Skeletal muscle satellite cell (primary cell): ENCODE measurements at regions not wholly inside any gene's neighbourhood (a gene's known extent, or its start where the extent isn't known, plus 50 kb on each side); places are given as distances from the start of the nearest gene placed in this dataset.
"Not testable (repeated sequence)": the region's sequence is repeated elsewhere in the genome, so short reads cannot be mapped to it uniquely, and the experiment has no call there.

ENCODE experiments used
- H3K27me3 ChIP-seq: 2 replicates; pipeline ENCODE4 v1.7.0; 2013; ENCODE audit warnings: low read length; ENCODE audit not compliant: control insufficient read depth, insufficient read depth
- H3K36me3 ChIP-seq: 2 replicates; pipeline ENCODE4 v1.7.0; 2013; ENCODE audit warnings: mild to moderate bottlenecking, control low read depth, low read length; ENCODE audit not compliant: insufficient read depth
- H3K4me1 ChIP-seq: 2 replicates; pipeline ENCODE4 v1.7.0; 2013; ENCODE audit warnings: low read length; ENCODE audit not compliant: control insufficient read depth, insufficient read depth
- H3K4me2 ChIP-seq: 2 replicates; pipeline ENCODE4 v1.7.0; 2013; ENCODE audit warnings: mild to moderate bottlenecking, low read length
- H3K4me3 ChIP-seq: 2 replicates; pipeline ENCODE4 v1.7.0; 2013; ENCODE audit warnings: low read length
- H3K9ac ChIP-seq: 2 replicates; pipeline ENCODE4 v1.7.0; 2013; ENCODE audit warnings: mild to moderate bottlenecking, low read depth, low read length, moderate library complexity
- H3K9me3 ChIP-seq: replicated peaks from 2 replicates; pipeline ENCODE4 v1.7.0; 2013; ENCODE audit warnings: mild to moderate bottlenecking, control low read depth, low read length

DNA sequence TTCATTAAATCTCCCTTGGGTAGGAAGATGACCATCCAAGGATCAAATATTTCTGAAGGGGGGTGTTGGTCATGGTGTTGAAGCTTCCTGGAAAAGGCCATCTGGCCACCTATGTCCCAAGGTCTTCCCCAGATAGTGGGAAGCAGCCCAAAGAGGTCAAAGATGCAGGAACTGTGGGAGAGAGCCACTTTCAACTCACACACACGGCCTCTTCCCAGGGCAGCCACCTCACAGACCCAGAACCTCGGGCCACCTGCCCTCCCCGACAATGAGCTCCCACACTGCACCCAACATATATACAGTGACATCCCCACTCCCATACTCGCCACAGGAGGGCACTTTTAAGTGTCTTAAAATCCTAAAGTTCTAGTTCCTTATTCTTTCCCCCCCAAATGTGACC is 164.5 kb upstream of the ETV3 start:
- peaks cover 11% of the 10 kb centered on the region for H3K27me3 ChIP-seq
- H3K4me3 ChIP-seq, result no peak overlapping the region
- no peaks in the 10 kb centered on the region for H3K4me1 ChIP-seq
- H3K9ac ChIP-seq, result no peak overlapping the region
- H3K4me2 ChIP-seq, result no peak overlapping the region
- no peaks in the 10 kb centered on the region for H3K9me3 ChIP-seq
- no peaks in the 10 kb centered on the region for H3K36me3 ChIP-seq

DNA sequence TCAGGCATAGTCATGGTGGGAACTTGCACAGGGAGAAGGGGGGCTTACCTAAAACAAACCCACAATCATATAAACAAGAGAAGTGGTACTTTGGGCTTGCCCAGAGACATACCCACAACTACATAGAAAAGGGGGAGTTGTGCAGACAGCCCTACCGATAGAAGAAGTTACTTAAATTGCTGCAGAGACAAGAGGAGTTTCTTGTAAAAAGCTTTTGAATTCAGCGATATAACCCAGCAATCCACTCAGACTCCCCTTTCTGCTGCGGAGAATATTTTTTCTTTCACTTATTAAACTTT is 164.0 kb upstream of the ETV3 start:
- Histone ChIP-seq H3K9ac (no peak overlapping the region), H3K4me2 (no peak overlapping the region), H3K4me1 (no peaks in the 10 kb centered on the region), H3K4me3 (no peak overlapping the region), H3K9me3 (no peaks in the 10 kb centered on the region), H3K27me3 (peaks cover 6% of the 10 kb centered on the region), H3K36me3 (no peaks in the 10 kb centered on the region)

DNA sequence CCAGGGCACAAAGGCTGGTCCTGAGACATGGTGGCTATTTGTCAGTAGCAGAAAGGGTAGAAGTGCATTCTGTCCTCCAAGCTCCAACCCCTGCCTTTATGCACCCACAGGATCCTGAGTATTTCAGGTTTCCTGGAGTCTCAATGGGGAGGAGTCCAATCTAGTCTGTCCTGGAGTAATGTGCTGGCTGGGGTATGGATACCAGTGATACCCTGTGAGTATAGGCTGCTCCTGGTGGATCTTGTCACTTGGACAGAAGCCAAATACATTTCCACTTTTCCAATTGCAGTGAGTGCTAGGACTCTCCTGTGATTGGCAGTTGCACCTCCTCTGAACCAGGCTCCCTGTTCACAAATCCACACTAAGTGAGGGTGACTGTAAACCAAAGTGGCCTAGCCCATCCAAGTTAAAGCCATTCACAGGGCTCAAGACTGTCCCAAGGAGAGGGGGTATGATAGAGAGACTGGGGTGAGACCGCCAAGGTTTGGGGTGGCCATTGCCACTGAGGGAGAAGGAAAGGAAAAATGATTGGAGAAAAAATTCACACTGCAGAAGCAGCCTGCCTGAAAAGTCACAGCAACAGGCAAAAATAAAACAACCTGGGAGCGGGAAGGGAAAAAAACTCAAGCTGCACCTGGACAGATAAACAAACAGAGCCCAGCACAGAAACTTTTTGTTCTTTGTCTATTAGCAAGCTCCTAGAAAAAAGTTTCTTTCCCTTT is 163.4 kb upstream of the ETV3 start:
- Histone ChIP-seq H3K4me1 (no peaks in the 10 kb centered on the region), H3K9ac (no peak overlapping the region), H3K4me3 (no peak overlapping the region), H3K36me3 (no peaks in the 10 kb centered on the region), H3K9me3 (no peaks in the 10 kb centered on the region), H3K27me3 (peaks cover 3% of the 10 kb centered on the region), H3K4me2 (no peak overlapping the region)

DNA sequence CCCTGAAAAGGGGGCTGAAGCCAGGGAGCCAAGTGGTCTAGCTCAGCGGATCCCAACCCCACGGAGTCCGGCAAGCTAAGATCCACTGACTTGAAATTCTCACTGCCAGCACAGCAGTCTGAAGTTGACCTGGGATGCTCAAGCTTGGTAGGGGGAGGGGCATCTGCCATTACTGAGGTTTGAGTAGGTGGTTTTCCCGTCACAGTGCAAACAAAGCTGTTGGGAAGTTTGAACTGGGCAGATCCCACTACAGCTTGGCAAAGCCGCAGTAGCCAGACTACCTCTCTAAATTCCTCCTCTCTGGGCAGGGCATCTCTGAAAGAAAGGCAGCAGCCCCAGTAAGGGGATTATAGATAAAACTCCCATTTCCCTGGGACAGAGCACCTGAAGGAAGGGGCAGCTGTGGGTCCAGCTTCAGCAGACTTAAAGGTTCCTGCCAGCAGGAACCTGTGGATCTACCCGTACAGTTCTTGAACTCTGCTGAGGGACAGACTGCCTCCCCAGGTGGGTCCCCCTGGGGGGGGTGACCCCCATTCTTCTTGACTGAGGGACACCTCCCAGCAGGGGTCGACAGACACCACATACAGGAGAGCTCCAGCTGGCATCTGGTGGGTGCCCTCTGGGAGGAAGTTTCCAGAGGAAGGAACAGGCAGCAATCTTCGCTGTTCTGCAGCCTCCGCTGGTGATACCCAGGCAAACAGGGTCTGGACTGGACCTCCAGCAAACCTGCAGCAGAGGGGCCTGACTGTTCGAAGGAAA is 156.4 kb upstream of the ETV3 start:
- not testable (repeated sequence) for H3K4me1 ChIP-seq, H3K4me2 ChIP-seq, H3K27me3 ChIP-seq, H3K9me3 ChIP-seq, H3K36me3 ChIP-seq, H3K4me3 ChIP-seq, H3K9ac ChIP-seq

DNA sequence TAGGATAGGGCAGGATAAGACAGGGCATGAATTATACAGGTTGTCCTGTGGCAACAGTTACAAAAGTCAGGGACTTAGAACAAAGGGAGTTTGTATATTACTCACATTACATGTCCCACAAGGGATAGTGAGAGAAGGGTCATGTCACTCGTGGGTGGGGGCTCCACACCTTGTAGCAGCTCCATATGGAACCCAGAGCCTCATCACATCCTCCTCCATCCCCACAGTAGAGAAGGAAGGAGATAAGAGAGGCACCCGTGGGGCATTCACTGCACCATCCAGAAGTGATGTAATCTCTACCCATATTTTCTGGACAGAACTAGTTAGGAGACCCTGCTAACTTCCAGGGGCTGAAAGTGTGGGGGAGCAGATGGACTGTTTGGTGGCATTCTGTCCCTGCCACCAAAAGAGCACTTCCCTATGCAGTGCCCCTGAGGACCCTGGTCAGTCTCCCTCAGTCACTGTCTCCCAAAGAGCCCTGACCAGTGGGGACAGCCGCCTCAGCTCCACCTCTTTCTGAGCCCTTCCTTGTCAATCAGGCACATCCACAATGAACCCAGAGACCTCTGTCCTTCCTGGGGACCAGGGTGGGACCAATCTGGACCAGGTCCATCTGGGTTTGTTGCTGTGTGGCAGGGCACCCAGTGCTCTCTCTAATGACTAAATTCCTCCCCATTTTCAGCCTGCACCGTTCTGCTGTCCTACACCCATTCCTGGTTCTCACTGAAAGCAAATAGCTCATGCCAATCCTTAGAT is 154.8 kb upstream of the ETV3 start:
- H3K4me1 ChIP-seq, result no peaks in the 10 kb centered on the region
- peaks cover 2% of the 10 kb centered on the region for H3K27me3 ChIP-seq
- H3K4me2 ChIP-seq, result no peak overlapping the region
- no peaks in the 10 kb centered on the region for H3K9me3 ChIP-seq
- no peak overlapping the region for H3K4me3 ChIP-seq
- H3K36me3 ChIP-seq, result no peaks in the 10 kb centered on the region
- H3K9ac ChIP-seq, result no peak overlapping the region

DNA sequence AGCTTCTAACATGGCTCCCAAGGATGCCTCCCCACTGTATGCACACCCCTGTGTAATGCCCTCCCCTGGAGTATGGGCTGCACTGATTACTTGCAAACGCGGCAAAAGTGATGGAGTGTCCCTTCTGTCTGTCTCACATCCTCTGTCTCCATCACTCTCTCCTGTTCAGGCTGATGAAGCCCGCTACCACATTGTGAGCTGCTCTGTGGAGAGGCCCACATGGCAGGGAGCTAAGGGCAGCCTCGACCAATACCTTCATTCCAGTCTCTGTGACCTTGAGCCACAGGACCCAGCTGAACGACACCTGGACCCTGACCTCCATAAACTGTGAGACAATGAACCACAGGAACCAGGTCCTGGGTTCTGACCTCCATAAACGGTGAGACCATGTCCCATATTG is 154.1 kb upstream of the ETV3 start:
- Histone ChIP-seq H3K4me1 (no peaks in the 10 kb centered on the region), H3K9me3 (no peaks in the 10 kb centered on the region), H3K27me3 (peaks cover 3% of the 10 kb centered on the region), H3K4me2 (no peak overlapping the region), H3K36me3 (no peaks in the 10 kb centered on the region), H3K4me3 (no peak overlapping the region), H3K9ac (no peak overlapping the region)

DNA sequence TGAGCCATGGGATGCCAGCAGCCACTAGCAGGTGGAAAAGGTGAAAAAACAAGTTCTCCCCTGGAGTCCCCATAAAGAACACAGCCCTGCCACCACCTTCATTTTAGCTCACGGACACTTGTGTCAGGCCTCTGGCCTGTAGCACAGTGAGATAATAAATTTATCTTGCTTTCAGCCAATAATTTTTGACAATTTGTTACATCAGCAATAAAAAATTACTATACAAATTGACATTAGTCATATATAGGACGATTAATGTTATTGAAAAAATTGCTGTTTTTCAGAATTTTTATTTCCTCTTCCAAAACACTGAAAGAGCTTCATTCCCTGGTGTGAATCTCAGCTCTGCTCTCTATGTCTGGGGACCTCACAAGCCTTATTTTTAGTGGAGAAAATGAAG is 152.9 kb upstream of the ETV3 start:
- no peak overlapping the region for H3K4me2 ChIP-seq
- no peaks in the 10 kb centered on the region for H3K9me3 ChIP-seq
- no peak overlapping the region for H3K4me3 ChIP-seq
- no peaks in the 10 kb centered on the region for H3K4me1 ChIP-seq
- peaks cover 3% of the 10 kb centered on the region for H3K27me3 ChIP-seq
- H3K36me3 ChIP-seq, result no peaks in the 10 kb centered on the region
- H3K9ac ChIP-seq, result no peak overlapping the region

DNA sequence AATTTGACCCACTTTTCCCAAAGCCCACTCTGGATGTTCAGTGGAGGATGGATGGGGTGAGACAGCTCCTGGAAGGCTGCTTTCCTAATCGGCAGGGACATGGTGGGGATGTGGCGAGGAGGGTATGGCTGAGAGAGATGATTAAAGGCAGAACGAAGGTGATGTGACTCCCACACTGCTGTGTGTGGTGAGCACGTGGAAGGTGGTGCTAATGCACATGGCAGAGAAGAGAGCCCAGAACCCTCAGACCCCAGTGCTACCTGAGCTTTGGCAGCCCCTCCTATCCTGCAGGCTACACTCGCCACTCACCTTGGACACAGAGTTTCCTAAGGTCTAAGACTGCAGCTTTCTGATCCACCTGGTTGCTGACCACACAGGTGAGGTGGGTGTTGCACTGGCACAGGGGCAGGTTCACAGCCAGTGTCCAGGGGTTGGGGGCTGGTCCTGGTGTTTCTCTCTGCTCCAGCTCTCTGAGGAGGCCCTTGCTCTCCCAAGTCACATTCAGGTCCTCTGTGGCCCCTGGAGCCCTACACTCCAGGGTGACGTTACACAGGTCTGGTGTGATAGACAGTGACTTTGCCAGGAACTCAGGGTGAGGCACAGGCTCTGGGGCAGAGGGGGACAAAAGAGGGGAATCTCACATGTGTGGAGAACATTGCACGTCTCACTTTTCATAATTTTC is 151.4 kb upstream of the ETV3 start:
- Histone ChIP-seq H3K27me3 (peaks cover 3% of the 10 kb centered on the region), H3K9ac (no peak overlapping the region), H3K9me3 (no peaks in the 10 kb centered on the region)

DNA sequence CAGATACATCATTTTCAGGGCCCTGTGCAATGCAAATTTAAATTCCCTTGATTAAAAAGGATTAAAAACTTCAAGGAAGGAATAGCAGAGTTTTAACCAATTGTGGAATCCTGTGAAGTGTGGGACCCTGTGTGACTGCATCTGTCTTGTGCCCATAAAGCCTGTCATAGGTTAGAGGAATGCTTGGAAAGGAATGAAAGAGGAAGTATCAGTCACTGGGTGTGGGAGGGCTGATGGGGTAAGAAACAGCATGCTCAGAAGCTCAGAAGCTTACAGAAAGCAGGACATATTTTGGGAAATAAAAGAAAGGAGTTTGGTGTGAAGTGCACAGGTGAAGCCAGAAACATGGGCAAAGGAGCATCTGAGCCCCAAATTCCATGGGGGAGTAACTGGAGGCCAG is 150.8 kb upstream of the ETV3 start:
- no peaks in the 10 kb centered on the region for H3K4me1 ChIP-seq
- peaks cover 3% of the 10 kb centered on the region for H3K27me3 ChIP-seq
- no peaks in the 10 kb centered on the region for H3K36me3 ChIP-seq
- no peaks in the 10 kb centered on the region for H3K9me3 ChIP-seq
- H3K4me3 ChIP-seq, result no peak overlapping the region
- H3K9ac ChIP-seq, result no peak overlapping the region
- no peak overlapping the region for H3K4me2 ChIP-seq

More for the DNA sequence above, 151.4 kb upstream of the ETV3 start:
- Histone ChIP-seq H3K4me1 (no peaks in the 10 kb centered on the region), H3K4me2 (no peak overlapping the region), H3K36me3 (no peaks in the 10 kb centered on the region), H3K4me3 (no peak overlapping the region)

DNA sequence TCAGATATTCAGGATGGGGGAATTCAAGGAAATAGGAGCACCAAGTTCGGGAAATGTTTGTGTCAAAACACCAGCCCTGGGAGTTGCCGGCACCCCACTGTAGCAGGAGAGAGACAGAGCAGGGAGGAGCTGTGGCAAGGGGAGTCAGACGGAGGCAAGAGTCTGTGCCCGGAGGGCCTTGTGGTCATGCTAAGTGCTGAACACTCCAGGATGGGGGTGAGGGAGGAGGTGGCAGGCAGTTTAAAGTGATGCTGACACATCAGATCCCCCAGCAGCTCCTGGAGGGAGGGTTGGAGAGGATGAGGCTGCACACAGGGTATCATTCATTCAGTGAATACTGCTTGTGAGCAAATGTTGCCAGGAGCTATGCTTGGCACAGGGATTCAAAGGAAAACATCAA is 150.3 kb upstream of the ETV3 start:
- H3K9ac ChIP-seq, result no peak overlapping the region
- H3K4me1 ChIP-seq, result no peaks in the 10 kb centered on the region
- H3K4me3 ChIP-seq, result no peak overlapping the region
- no peaks in the 10 kb centered on the region for H3K9me3 ChIP-seq
- H3K27me3 ChIP-seq, result peaks cover 3% of the 10 kb centered on the region
- no peak overlapping the region for H3K4me2 ChIP-seq
- H3K36me3 ChIP-seq, result no peaks in the 10 kb centered on the region

DNA sequence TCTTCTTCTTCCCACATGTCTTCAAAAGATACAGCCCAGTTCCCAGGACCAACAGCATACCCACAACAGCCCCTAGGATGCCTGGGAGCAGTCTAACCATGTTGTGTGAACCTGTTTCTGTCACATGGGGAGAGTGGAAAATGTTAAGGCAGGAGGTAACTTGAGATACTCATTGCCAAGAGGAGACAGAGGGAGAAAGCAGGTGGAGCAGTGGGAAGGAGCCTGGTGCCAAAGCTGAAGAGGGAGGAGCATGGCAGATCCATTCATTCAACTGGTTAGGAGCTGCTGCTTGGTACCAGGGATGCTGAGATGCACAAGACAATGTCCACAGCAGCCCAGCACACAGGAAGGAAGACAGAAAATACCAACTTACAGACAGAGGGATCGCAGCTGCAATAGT is 149.8 kb upstream of the ETV3 start:
- H3K9ac ChIP-seq, result no peak overlapping the region
- no peaks in the 10 kb centered on the region for H3K4me1 ChIP-seq
- no peaks in the 10 kb centered on the region for H3K36me3 ChIP-seq
- peaks cover 3% of the 10 kb centered on the region for H3K27me3 ChIP-seq
- H3K4me3 ChIP-seq, result no peak overlapping the region
- no peak overlapping the region for H3K4me2 ChIP-seq
- H3K9me3 ChIP-seq, result no peaks in the 10 kb centered on the region
